ENCODE measurements at regions not wholly inside any gene's neighbourhood (a gene's known extent, or its start where the extent isn't known, plus 50 kb on each side); places are given as distances from the start of the nearest gene placed in this dataset.
A peak's percentile ranks its signal among the peaks of the same experiment; 100 is the strongest.

GRCh38 chr6:167759206-167759605 is 67.5 kb upstream of the AFDN start:
- intact Hi-C loops (cut with DNase I), result no loop called here
- ATAC-seq (ENCODE audit: poor library complexity), result no peak

GRCh38 chr6:167759912-167760311 is 66.8 kb upstream of the AFDN start:
- ATAC-seq (ENCODE audit: poor library complexity) (no peak), DNase-seq (no peak)
- intact Hi-C loops (cut with DNase I), result no loop called here

More at GRCh38 chr6:167759206-167759605, 67.5 kb upstream of the AFDN start:
- no peak for DNase-seq

- peak; percentile 75 for DNase-seq
- peak; percentile 87 for ATAC-seq (ENCODE audit: poor library complexity)
- intact Hi-C loops (cut with DNase I), result no loop called here
Measured at GRCh38 chr6:167760979-167761793, 65.5 kb upstream of the AFDN start.

GRCh38 chr6:167761794-167762258 is 64.9 kb upstream of the AFDN start:
- intact Hi-C loops (cut with DNase I), result no loop called here
- ATAC-seq (ENCODE audit: poor library complexity) (no peak), DNase-seq (no peak)

- ATAC-seq (ENCODE audit: poor library complexity) (peak; percentile 78), DNase-seq (no peak)
- intact Hi-C loops (cut with DNase I), result no loop called here
Measured at GRCh38 chr6:167762259-167762962, 64.3 kb upstream of the AFDN start.

- intact Hi-C loops (cut with DNase I), result no loop called here
- no peak for ATAC-seq (ENCODE audit: poor library complexity)
- no peak for DNase-seq
Measured at GRCh38 chr6:167763056-167763944, 63.4 kb upstream of the AFDN start.

- ATAC-seq (ENCODE audit: poor library complexity) (no peak), DNase-seq (no peak)
- intact Hi-C loops (cut with DNase I), result no loop called here
Measured at GRCh38 chr6:167764215-167764614, 62.5 kb upstream of the AFDN start.

GRCh38 chr6:167764713-167765479 is 61.8 kb upstream of the AFDN start:
- intact Hi-C loops (cut with DNase I), result no loop called here
- no peak for DNase-seq
- ATAC-seq (ENCODE audit: poor library complexity), result no peak

- intact Hi-C loops (cut with DNase I), result no loop called here
- peak; percentile 75 for ATAC-seq (ENCODE audit: poor library complexity)
- no peak for DNase-seq
Measured at GRCh38 chr6:167766986-167767714, 59.6 kb upstream of the AFDN start.

GRCh38 chr6:167767715-167768107 is 59.0 kb upstream of the AFDN start:
- no peak for DNase-seq
- intact Hi-C loops (cut with DNase I), result no loop called here
- no peak for ATAC-seq (ENCODE audit: poor library complexity)

GRCh38 chr6:167768471-167769215 is 58.1 kb upstream of the AFDN start:
- intact Hi-C loops (cut with DNase I), result no loop called here
- ATAC-seq (ENCODE audit: poor library complexity), result no peak

GRCh38 chr6:167769408-167770190 is 57.1 kb upstream of the AFDN start:
- ATAC-seq (ENCODE audit: poor library complexity) (no peak), DNase-seq (no peak)
- intact Hi-C loops (cut with DNase I), result no loop called here

More at GRCh38 chr6:167768471-167769215, 58.1 kb upstream of the AFDN start:
- no peak for DNase-seq

GRCh38 chr6:167770291-167770955 is 56.3 kb upstream of the AFDN start:
- intact Hi-C loops (cut with DNase I), result no loop called here
- DNase-seq (no peak), ATAC-seq (ENCODE audit: poor library complexity) (no peak)

GRCh38 chr6:167774881-167775280 is 51.8 kb upstream of the AFDN start:
- intact Hi-C loops (cut with DNase I), result no loop called here
- DNase-seq (no peak), ATAC-seq (ENCODE audit: poor library complexity) (no peak)

- intact Hi-C loops (cut with DNase I), result no loop called here
- DNase-seq (no peak), ATAC-seq (ENCODE audit: poor library complexity) (no peak)
Measured at GRCh38 chr6:167776906-167777627, 49.6 kb upstream of the AFDN start.
